ELF-1 (cell line): ENCODE measurements at regions not wholly inside any gene's neighbourhood (a gene's known extent, or its start where the extent isn't known, plus 50 kb on each side); places are given as distances from the start of the nearest gene placed in this dataset.

Experiments used
- DNase-seq: peaks from one replicate; pipeline ENCODE4 v3.0.0-alpha.2; 2016; ENCODE audit warnings: low read depth, low spot score

DNA sequence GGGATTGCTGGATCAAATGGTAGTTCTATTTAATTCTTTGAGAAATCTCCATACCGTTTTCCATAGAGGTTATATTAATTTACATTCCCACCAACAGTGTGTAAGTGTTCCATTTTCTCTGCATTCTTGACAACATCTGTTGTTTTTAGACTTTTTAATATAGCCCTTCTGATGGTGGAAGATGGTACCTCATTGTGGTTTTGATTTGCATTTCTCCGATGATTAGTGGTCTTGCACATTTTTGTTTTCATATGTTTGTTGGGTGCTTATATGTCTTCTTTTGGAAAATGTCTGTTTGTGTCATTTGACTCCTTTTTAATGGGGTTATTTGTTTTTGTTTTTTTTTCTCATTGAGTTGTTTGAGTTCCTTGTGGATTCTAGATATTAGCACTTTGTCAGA, 75.3 kb upstream of the PUDP start:
- no peak for DNase-seq

GRCh38 chrX:7220121-7220520, 72.2 kb upstream of the PUDP start:
- no peak for DNase-seq

- peak; percentile 49 for DNase-seq
These were observed 71.3 kb upstream of the PUDP start for GRCh38 chrX:7219153-7219705.

DNA sequence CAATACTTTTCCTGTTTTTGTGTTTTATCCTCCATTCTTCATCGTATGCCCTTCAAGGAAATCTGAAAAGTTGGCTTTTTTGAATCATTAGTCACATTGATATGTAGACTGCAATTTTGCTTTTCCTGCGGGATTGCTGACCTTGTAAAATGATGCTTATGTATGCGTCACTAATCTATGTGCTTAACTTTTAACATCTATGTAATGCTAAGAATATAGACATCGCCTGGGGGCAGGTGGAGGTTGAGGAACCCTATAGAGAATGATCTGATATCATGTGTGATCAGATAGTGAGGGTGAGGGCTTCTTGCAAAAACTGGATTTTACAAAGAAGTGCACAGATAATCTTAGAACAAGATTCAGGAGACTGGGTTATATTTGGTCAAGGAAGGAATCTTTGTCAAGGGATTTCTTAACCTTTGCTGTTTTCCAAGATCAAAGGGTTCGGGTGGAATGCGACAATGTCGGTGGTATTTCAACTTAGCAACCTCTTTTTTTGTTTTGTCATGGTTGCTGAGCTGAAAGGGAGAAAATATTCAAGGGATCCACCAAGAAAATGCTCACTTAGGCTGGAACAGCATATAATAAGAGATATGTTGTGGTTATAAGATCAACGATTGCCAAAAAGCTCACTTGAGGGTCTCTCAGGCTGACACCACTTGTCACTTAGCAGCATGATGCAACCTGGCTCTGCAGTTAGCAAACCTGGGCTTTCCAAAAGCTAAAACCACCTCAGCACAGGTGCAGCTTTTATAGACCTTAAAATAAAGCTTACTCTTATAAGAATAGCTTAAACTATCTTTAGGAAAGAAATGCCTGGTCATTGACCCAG, 70.6 kb upstream of the PUDP start:
- DNase-seq, result peak; percentile 42

DNA sequence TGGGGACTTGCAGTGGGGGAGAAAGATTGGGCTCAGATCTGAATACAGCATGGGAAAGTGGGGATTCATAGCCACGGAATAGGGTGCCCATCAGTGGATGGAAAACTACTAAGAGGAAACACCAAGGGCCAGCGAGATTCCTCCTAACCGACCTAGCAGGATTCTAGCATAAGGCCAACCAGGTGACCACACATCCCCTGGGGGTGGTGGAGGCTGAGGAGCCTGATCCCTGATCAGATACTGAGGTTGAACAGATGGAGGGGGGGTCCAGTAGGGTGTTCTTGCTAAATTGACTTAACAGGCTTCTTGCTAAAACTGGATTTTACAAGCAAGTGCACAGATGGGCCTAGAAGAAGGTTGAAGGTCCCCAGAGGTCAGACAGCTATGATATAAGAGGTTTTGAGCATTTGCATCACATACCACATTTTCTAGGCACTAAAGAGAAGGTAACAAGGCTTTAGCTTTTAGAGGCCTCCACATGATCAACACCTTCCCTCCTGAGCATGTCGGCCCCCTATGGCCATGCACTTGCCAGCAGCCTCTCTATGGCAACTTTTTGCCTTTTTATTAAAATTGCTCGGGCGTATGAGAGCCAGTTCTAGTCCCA, 69.1 kb upstream of the PUDP start:
- peak; percentile 53 for DNase-seq

DNA sequence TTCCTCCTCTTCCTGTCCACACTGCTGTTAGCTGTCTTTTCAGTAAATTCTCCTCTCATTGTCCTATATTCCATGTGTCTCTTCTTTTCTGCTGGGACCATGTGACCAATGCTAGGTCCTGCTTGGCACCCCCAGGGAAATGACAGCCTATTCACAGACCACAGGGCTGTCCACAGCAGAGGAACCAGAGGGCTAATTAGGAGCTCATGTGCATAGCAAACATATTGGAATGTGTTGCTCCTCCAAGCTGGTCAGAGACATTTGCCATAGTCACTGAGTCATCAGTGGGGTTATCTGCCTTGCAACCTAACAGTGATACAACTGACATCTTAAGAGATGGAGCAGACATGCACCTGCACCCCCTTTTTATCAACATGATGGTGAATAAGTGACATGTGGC, 67.9 kb upstream of the PUDP start:
- DNase-seq, result no peak

DNA sequence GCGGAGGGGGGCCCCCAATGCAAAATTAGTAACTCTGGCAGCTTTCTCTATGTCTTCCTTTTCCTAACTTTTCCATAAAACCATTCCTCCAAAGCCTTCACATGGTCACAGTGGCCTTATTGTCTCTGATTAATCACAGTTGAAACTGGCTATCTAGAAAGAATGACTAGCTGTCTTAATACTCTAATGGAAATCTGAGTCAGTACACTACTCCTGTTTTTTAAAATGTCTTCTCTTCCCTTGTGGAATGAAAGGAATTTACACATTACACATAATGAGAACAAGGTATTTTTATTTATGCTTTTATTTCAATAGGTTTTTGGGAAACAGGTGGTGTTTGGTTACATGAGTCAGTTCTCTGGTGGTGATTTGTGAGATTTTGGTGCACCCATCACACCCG, 66.3 kb upstream of the PUDP start:
- no peak for DNase-seq

GRCh38 chrX:7205037-7205577, 57.2 kb upstream of the PUDP start:
- no peak for DNase-seq

GRCh38 chrX:7204619-7205018, 56.7 kb upstream of the PUDP start:
- no peak for DNase-seq

DNA sequence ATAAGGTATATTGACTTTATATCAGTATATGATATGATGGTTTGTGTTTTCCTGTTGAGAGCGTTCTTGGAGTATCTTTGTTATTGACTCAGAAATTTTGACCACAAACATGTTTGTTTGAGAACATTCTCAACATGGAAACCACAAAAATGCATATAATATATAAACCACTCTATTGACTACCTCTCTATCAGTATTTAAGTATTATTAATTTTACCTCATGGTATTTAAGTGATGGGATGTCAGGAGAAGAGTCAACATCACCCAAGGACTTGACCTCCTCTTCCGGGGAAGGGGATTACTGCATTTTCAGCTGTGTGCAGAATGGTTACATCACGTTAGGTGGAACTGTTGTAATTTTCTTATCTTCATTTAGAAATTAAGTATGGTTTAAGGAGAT, 54.3 kb upstream of the PUDP start:
- DNase-seq, result no peak

DNA sequence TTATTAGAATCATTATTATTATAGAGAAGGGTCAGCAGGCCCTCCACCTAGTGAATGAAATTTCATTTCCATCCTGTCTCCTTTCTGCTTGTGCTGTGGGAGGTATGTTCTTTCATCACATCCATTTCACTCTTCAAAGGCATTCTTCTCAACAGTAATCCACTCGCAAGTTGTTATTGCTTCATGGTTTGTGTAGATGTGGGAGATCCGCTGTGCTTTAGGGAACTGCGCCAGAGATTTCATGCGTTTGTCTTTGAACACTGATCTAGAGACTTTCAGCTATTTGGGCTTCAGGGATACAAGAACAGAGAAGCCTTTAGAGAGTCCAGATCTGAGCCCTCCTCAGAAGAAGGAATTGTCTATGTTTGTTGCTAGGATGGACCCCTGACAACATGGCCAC, 53.5 kb upstream of the PUDP start:
- DNase-seq, result no peak

- peak; percentile 47 for DNase-seq
These were observed 50.5 kb upstream of the PUDP start for GRCh38 chrX:7198499-7198898.
